ENCODE measurements at regions not wholly inside any gene's neighbourhood (a gene's known extent, or its start where the extent isn't known, plus 50 kb on each side); places are given as distances from the start of the nearest gene placed in this dataset.

DNA sequence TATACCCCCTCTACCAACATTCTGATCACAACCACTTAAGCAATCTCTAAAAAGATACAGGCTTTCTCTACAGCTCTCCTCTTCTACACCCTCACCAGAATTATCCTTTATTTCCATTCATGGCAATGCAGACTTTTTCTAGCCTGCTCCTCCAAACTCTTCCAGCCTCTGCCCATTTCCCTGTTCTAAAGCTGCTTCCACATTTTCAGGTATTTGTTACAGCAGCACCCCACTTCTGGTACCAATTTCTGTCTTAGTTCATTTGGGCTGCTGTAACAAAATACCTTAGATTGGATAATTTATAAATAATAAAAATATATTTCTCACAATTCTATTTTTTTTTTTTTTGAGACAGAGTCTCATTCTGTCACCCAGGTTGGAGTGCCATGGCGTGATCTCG, 53.0 kb upstream of the DNAH5 start:
- H3K36me3 Mint-ChIP-seq (ENCODE audit: low read depth) = peaks cover 13% of the 10 kb centered on the region
- H3F3A ChIP-seq (replicated peaks; ENCODE audit: low read depth) = no peaks in the 10 kb centered on the region
- peaks cover 21% of the 10 kb centered on the region for H3K9me3 Mint-ChIP-seq
- no peak overlapping the region for H3K27ac Mint-ChIP-seq
- H3K4me2 ChIP-seq = no peak overlapping the region
- no peak overlapping the region for H3K4me3 ChIP-seq
- H3K27ac ChIP-seq (ENCODE audit: low read depth) = no peak overlapping the region
- H4K20me1 ChIP-seq (replicated peaks; ENCODE audit: insufficient read depth) = no peaks in the 10 kb centered on the region
- H3K36me3 ChIP-seq (ENCODE audit: insufficient read depth) = no peaks in the 10 kb centered on the region; the same call in 1 of the 2 replicates
- H3K27me3 Mint-ChIP-seq (ENCODE audit: insufficient read depth, low read depth, poor library complexity) = peaks cover 3% of the 10 kb centered on the region
- no peaks in the 10 kb centered on the region for H3K79me2 ChIP-seq (replicated peaks; ENCODE audit: insufficient read depth)
- H3K4me1 Mint-ChIP-seq = peaks cover 4% of the 10 kb centered on the region; the same call in 2 of the 3 replicates
- ATAC-seq (no peak), DNase-seq (ENCODE audit: low spot score) (no peak)
- no peaks in the 10 kb centered on the region for H3K4me1 ChIP-seq (ENCODE audit: insufficient read depth)
- no peak overlapping the region for H3K4me3 Mint-ChIP-seq
- no peaks in the 10 kb centered on the region for H3K9me2 ChIP-seq (ENCODE audit: insufficient read depth)
- no peak overlapping the region for H2AFZ ChIP-seq
- no peak for TF ChIP-seq STAT1 (IDR thresholded peaks at IDR 0.05; ENCODE audit: unreplicated experiment)
- TF ChIP-seq CREB1 (CRISPR knock-in tag; IDR thresholded peaks at IDR 0.05; ENCODE audit: low read depth) = no peak
- no peaks in the 10 kb centered on the region for H3K27me3 ChIP-seq (ENCODE audit: insufficient read depth)

DNA sequence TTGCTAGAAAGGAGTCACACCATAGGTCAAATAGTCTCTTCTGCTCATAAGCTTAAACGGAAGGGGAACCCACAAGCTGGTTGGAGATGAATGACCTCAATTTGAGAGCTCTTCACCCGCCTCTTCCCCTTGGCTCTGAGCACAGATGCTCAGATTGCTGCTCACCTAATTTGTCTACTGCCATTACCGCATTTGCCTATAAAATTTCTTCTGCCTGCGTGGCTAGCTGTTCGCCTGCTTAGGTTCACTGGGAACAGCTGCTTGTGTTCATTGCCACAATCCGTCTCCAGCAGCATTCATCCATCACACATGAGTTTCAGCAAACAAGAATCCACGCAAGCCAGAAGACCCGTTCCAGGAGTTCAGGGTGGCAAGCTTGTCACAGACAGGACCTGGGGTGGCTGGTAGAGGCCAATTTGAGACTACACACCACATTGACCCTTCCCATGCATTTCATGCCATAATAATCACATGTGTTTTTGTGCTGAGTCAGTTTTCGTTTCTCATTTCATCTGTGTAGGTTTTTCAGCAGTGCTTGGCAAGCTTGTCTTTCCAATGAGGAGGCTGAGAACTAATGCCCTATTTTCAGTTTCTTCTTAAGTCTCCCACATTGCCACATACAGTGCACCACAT, 50.2 kb upstream of the DNAH5 start:
- DNase-seq (ENCODE audit: low spot score) (no peak), ATAC-seq (no peak)
- H3K36me3 ChIP-seq (ENCODE audit: insufficient read depth) = no peaks in the 10 kb centered on the region; the same call in 1 of the 2 replicates
- TF ChIP-seq, protein P1, sequence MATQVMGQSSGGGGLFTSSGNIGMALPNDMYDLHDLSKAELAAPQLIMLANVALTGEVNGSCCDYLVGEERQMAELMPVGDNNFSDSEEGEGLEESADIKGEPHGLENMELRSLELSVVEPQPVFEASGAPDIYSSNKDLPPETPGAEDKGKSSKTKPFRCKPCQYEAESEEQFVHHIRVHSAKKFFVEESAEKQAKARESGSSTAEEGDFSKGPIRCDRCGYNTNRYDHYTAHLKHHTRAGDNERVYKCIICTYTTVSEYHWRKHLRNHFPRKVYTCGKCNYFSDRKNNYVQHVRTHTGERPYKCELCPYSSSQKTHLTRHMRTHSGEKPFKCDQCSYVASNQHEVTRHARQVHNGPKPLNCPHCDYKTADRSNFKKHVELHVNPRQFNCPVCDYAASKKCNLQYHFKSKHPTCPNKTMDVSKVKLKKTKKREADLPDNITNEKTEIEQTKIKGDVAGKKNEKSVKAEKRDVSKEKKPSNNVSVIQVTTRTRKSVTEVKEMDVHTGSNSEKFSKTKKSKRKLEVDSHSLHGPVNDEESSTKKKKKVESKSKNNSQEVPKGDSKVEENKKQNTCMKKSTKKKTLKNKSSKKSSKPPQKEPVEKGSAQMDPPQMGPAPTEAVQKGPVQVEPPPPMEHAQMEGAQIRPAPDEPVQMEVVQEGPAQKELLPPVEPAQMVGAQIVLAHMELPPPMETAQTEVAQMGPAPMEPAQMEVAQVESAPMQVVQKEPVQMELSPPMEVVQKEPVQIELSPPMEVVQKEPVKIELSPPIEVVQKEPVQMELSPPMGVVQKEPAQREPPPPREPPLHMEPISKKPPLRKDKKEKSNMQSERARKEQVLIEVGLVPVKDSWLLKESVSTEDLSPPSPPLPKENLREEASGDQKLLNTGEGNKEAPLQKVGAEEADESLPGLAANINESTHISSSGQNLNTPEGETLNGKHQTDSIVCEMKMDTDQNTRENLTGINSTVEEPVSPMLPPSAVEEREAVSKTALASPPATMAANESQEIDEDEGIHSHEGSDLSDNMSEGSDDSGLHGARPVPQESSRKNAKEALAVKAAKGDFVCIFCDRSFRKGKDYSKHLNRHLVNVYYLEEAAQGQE (IDR thresholded peaks at IDR 0.05; ENCODE audit: unreplicated experiment) = no peak
- TF ChIP-seq, protein P2, sequence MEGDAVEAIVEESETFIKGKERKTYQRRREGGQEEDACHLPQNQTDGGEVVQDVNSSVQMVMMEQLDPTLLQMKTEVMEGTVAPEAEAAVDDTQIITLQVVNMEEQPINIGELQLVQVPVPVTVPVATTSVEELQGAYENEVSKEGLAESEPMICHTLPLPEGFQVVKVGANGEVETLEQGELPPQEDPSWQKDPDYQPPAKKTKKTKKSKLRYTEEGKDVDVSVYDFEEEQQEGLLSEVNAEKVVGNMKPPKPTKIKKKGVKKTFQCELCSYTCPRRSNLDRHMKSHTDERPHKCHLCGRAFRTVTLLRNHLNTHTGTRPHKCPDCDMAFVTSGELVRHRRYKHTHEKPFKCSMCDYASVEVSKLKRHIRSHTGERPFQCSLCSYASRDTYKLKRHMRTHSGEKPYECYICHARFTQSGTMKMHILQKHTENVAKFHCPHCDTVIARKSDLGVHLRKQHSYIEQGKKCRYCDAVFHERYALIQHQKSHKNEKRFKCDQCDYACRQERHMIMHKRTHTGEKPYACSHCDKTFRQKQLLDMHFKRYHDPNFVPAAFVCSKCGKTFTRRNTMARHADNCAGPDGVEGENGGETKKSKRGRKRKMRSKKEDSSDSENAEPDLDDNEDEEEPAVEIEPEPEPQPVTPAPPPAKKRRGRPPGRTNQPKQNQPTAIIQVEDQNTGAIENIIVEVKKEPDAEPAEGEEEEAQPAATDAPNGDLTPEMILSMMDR (conservative IDR thresholded peaks at IDR 0.05; ENCODE audit: low read depth in 2 of 2) = no peak
- no peak for TF ChIP-seq STAT1 (IDR thresholded peaks at IDR 0.05; ENCODE audit: unreplicated experiment)
- no peak for TF ChIP-seq EZH2 (IDR thresholded peaks at IDR 0.05; ENCODE audit: low read depth, unreplicated experiment)
- no peak for TF ChIP-seq ZNF331 (CRISPR knock-in tag; IDR thresholded peaks at IDR 0.05; ENCODE audit: low read depth)
- TF ChIP-seq, protein P3, sequence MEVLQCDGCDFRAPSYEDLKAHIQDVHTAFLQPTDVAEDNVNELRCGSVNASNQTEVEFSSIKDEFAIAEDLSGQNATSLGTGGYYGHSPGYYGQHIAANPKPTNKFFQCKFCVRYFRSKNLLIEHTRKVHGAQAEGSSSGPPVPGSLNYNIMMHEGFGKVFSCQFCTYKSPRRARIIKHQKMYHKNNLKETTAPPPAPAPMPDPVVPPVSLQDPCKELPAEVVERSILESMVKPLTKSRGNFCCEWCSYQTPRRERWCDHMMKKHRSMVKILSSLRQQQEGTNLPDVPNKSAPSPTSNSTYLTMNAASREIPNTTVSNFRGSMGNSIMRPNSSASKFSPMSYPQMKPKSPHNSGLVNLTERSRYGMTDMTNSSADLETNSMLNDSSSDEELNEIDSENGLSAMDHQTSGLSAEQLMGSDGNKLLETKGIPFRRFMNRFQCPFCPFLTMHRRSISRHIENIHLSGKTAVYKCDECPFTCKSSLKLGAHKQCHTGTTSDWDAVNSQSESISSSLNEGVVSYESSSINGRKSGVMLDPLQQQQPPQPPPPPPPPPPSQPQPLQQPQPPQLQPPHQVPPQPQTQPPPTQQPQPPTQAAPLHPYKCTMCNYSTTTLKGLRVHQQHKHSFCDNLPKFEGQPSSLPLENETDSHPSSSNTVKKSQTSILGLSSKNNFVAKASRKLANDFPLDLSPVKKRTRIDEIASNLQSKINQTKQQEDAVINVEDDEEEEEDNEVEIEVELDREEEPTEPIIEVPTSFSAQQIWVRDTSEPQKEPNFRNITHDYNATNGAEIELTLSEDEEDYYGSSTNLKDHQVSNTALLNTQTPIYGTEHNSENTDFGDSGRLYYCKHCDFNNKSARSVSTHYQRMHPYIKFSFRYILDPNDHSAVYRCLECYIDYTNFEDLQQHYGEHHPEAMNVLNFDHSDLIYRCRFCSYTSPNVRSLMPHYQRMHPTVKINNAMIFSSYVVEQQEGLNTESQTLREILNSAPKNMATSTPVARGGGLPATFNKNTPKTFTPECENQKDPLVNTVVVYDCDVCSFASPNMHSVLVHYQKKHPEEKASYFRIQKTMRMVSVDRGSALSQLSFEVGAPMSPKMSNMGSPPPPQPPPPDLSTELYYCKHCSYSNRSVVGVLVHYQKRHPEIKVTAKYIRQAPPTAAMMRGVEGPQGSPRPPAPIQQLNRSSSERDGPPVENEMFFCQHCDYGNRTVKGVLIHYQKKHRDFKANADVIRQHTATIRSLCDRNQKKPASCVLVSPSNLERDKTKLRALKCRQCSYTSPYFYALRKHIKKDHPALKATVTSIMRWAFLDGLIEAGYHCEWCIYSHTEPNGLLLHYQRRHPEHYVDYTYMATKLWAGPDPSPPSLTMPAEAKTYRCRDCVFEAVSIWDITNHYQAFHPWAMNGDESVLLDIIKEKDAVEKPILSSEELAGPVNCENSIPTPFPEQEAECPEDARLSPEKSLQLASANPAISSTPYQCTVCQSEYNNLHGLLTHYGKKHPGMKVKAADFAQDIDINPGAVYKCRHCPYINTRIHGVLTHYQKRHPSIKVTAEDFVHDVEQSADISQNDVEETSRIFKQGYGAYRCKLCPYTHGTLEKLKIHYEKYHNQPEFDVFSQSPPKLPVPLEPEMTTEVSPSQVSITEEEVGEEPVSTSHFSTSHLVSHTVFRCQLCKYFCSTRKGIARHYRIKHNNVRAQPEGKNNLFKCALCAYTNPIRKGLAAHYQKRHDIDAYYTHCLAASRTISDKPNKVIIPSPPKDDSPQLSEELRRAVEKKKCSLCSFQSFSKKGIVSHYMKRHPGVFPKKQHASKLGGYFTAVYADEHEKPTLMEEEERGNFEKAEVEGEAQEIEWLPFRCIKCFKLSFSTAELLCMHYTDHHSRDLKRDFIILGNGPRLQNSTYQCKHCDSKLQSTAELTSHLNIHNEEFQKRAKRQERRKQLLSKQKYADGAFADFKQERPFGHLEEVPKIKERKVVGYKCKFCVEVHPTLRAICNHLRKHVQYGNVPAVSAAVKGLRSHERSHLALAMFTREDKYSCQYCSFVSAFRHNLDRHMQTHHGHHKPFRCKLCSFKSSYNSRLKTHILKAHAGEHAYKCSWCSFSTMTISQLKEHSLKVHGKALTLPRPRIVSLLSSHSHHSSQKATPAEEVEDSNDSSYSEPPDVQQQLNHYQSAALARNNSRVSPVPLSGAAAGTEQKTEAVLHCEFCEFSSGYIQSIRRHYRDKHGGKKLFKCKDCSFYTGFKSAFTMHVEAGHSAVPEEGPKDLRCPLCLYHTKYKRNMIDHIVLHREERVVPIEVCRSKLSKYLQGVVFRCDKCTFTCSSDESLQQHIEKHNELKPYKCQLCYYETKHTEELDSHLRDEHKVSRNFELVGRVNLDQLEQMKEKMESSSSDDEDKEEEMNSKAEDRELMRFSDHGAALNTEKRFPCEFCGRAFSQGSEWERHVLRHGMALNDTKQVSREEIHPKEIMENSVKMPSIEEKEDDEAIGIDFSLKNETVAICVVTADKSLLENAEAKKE (CRISPR knock-in tag; IDR thresholded peaks at IDR 0.05) = no peak
- no peak for TF ChIP-seq ZNF114 (CRISPR knock-in tag; IDR thresholded peaks at IDR 0.05)
- no peaks in the 10 kb centered on the region for H3K27me3 ChIP-seq (ENCODE audit: insufficient read depth)
- H3K4me3 ChIP-seq = no peak overlapping the region
- Mint-ChIP-seq H3K27ac (no peak overlapping the region), H3K36me3 (ENCODE audit: low read depth) (peaks cover 13% of the 10 kb centered on the region), H3K4me1 (peaks cover 9% of the 10 kb centered on the region), H3K27me3 (ENCODE audit: insufficient read depth, low read depth, poor library complexity) (no peaks in the 10 kb centered on the region), H3K4me3 (no peak overlapping the region), H3K9me3 (peaks cover 21% of the 10 kb centered on the region)
- H3K9me2 ChIP-seq (ENCODE audit: insufficient read depth) = no peaks in the 10 kb centered on the region
- no peaks in the 10 kb centered on the region for H3F3A ChIP-seq (replicated peaks; ENCODE audit: low read depth)
- no peak overlapping the region for H3K27ac ChIP-seq (ENCODE audit: low read depth)
- no peak overlapping the region for H2AFZ ChIP-seq
- no peaks in the 10 kb centered on the region for H3K4me1 ChIP-seq (ENCODE audit: insufficient read depth)
- H4K20me1 ChIP-seq (replicated peaks; ENCODE audit: insufficient read depth) = no peaks in the 10 kb centered on the region
- no peaks in the 10 kb centered on the region for H3K79me2 ChIP-seq (replicated peaks; ENCODE audit: insufficient read depth)
- no peak overlapping the region for H3K4me2 ChIP-seq
